GM12878 (cell line): ENCODE measurements at regions not wholly inside any gene's neighbourhood (a gene's known extent, or its start where the extent isn't known, plus 50 kb on each side); places are given as distances from the start of the nearest gene placed in this dataset.

Source experiments
- ATAC-seq: fragments of 200-7000 bp; cut with Tn5 transposase; 3 replicates; pipeline ENCODE4 v1.9.1; 2020; ENCODE audit warnings: mild to moderate bottlenecking, moderate library complexity
- BruUV-seq: library from RNA; stranded (reverse); fragments of 400-500 nt; replicated peaks from 2 replicates; lab custom pipeline; 2021; lab: Mats Ljungman, UMichigan
- CTCF ChIA-PET: fragments of 300-600 bp; sonication (Branson Sonifier 250); formaldehyde crosslinking; extraction: SDS; loops from one replicate; lab custom pipeline; 2021; ENCODE audit warnings: inconsistent platforms; lab: Yijun Ruan, JAX
- POLR2A ChIA-PET: fragments of 350-600 bp; formaldehyde crosslinking; extraction: SDS; loops from one replicate; lab custom pipeline; 2021; ENCODE audit warnings: inconsistent platforms; lab: Charles Lee
- RAD21 ChIA-PET: fragments of 300-600 bp; sonication (Branson Sonifier 250); formaldehyde crosslinking; loops from one replicate; lab custom pipeline; 2023; ENCODE audit warnings: antibody characterized with exemption; ENCODE audit not compliant: unreplicated experiment; lab: Charles Lee
- SMC1A ChIA-PET: fragments of 300-600 bp; sonication (Branson Sonifier 250); formaldehyde crosslinking; loops from one replicate; lab custom pipeline; 2023; ENCODE audit not compliant: unreplicated experiment, uncharacterized antibody; lab: Charles Lee
- DNase-seq: peaks from one replicate; pipeline ENCODE4 v3.0.0-alpha.2; 2011; ENCODE audit warnings: low read depth, low spot score
- FAIRE-seq: peaks from 3 replicates; lab custom pipeline; 2011; peaks lifted over from hg19 to GRCh38; lab: Jason Lieb, UNC
- H2AFZ ChIP-seq: 2 replicates; pipeline ENCODE4 v1.6.0; 2011; ENCODE audit warnings: low read depth, low read length, control low read depth; ENCODE audit not compliant: control insufficient read depth
- H3K27ac ChIP-seq: 2 replicates; pipeline ENCODE4 v1.5.1; 2011; ENCODE audit warnings: control low read depth; ENCODE audit not compliant: control insufficient read depth, insufficient read depth
- H3K27me3 ChIP-seq, 2 experiments: replicated peaks in 1 of 2; 2 replicates each; pipeline versions ENCODE4 v1.6.0 to v1.6.1; 2011; ENCODE audit warnings: low read length in 1 of 2; ENCODE audit not compliant: control insufficient read depth in 2 of 2, insufficient read depth in 2 of 2
- H3K36me3 ChIP-seq, 2 experiments: 2 replicates each; pipeline ENCODE4 v1.5.1; 2011; ENCODE audit warnings: low read length in 1 of 2; ENCODE audit not compliant: control insufficient read depth in 2 of 2, insufficient read depth in 2 of 2
- H3K4me1 ChIP-seq: 2 replicates; pipeline ENCODE4 v1.6.1; 2011; ENCODE audit warnings: mild to moderate bottlenecking, low read length, moderate library complexity, mixed read lengths; ENCODE audit not compliant: control insufficient read depth, insufficient read depth
- H3K4me2 ChIP-seq: 2 replicates; pipeline ENCODE4 v1.6.0; 2011; ENCODE audit warnings: control low read depth; ENCODE audit not compliant: control insufficient read depth, insufficient read depth
- H3K4me3 ChIP-seq: fragments of 200-600 bp; sonication (generic); 2 replicates; pipeline ENCODE4 v1.5.1; 2016
- H3K79me2 ChIP-seq: 2 replicates; pipeline ENCODE4 v1.6.0; 2011; ENCODE audit warnings: low read length; ENCODE audit not compliant: control insufficient read depth, insufficient read depth
- H3K9ac ChIP-seq: 2 replicates; pipeline ENCODE4 v1.8.0; 2011; ENCODE audit warnings: low read length, control low read depth, mixed read lengths; ENCODE audit not compliant: control insufficient read depth, insufficient read depth
- H3K9me3 ChIP-seq: replicated peaks from 3 replicates; pipeline ENCODE4 v1.5.1; 2011; ENCODE audit warnings: mild to moderate bottlenecking, low read length; ENCODE audit not compliant: control insufficient read depth, insufficient read depth
- H4K20me1 ChIP-seq: 2 replicates; pipeline ENCODE4 v1.6.0; 2011; ENCODE audit not compliant: control insufficient read depth, insufficient read depth
- ATF7 ChIP-seq: fragments of 450-650 bp; IDR thresholded peaks from 2 replicates; pipeline ENCODE4 v1.6.1; 2016; ENCODE audit warnings: low read depth, mild to moderate bottlenecking
- BCL3 ChIP-seq: IDR thresholded peaks from 2 replicates; pipeline ENCODE4 v1.6.1; 2011; ENCODE audit warnings: borderline replicate concordance, low read depth, mild to moderate bottlenecking, moderate library complexity, low read length; ENCODE audit not compliant: insufficient read depth, poor library complexity, severe bottlenecking
- E2F4 ChIP-seq: IDR thresholded peaks from 2 replicates; pipeline ENCODE4 v1.6.1; 2012; ENCODE audit warnings: low read depth, low read length, improper control_type of control experiment
- GABPA ChIP-seq: IDR thresholded peaks from 2 replicates; pipeline ENCODE4 v1.6.1; 2014; ENCODE audit warnings: antibody characterized with exemption, low read depth, mild to moderate bottlenecking, inconsistent platforms
- HDAC2 ChIP-seq: fragments of 200-600 bp; sonication (generic); IDR thresholded peaks from 2 replicates; pipeline ENCODE4 v1.6.1; 2017
- HDAC6 ChIP-seq: fragments of 200-600 bp; sonication (generic); IDR thresholded peaks from one replicate; pipeline ENCODE4 v1.8.0; 2017; ENCODE audit warnings: antibody characterized with exemption; ENCODE audit not compliant: unreplicated experiment
- IRF5 ChIP-seq: fragments of 450-650 bp; IDR thresholded peaks from 2 replicates; pipeline ENCODE4 v1.6.1; 2017; ENCODE audit warnings: borderline replicate concordance
- NKRF ChIP-seq: fragments of 450-650 bp; conservative IDR thresholded peaks from 2 replicates; pipeline ENCODE4 v1.6.1; 2017; ENCODE audit warnings: mild to moderate bottlenecking, moderate library complexity
- SMAD1 ChIP-seq: fragments of 450-650 bp; IDR thresholded peaks from 2 replicates; pipeline ENCODE4 v1.6.1; 2018; ENCODE audit warnings: mild to moderate bottlenecking, low read depth; ENCODE audit not compliant: partially characterized antibody
- YBX1 ChIP-seq: fragments of 450-650 bp; IDR thresholded peaks from 2 replicates; pipeline ENCODE4 v1.6.1; 2016; ENCODE audit warnings: antibody characterized with exemption
- ZNF217 ChIP-seq: fragments of 450-650 bp; IDR thresholded peaks from 2 replicates; pipeline ENCODE4 v1.6.1; 2017; ENCODE audit warnings: antibody characterized with exemption, mild to moderate bottlenecking
- ZNF24 ChIP-seq: fragments of 450-650 bp; IDR thresholded peaks from 2 replicates; pipeline ENCODE4 v1.6.1; 2017; ENCODE audit warnings: antibody characterized with exemption, mild to moderate bottlenecking
- ZNF592 ChIP-seq: fragments of 450-650 bp; IDR thresholded peaks from 2 replicates; pipeline ENCODE4 v1.6.1; 2017; ENCODE audit warnings: mild to moderate bottlenecking, moderate library complexity
- WGBS: methylation state at CpG from one replicate; pipeline ENCODE4 v1.1.6; 2016; ENCODE audit warnings: low lambda C conversion rate; ENCODE audit not compliant: insufficient replicate concordance, insufficient coverage; ENCODE audit errors: missing lambda C conversion rate; 5-methylcytosine and 5-hydroxymethylcytosine counted together
- in situ Hi-C: fragments of 300-500 bp; cut with MboI; formaldehyde crosslinking; loops from 9 replicates; pipeline ENCODE4 v1.14.3; 2018; ENCODE audit warnings: mixed read lengths
- intact Hi-C: fragments of 100-400 bp; cut with micrococcal nuclease; formaldehyde crosslinking; loops from one replicate; pipeline ENCODE4 v1.14.2; 2022; ENCODE audit not compliant: unreplicated experiment

GRCh38 chr11:70834984-70835560 lies 417.3 kb downstream of the SHANK2 start (continued):
- no peak for TF ChIP-seq IRF5
- TF ChIP-seq YBX1: no peak
- no peak for TF ChIP-seq GABPA

GRCh38 chr11:70836071-70836470 lies 416.3 kb downstream of the SHANK2 start:
- Histone ChIP-seq H3K27me3 (no peaks in the 10 kb centered on the region; a peak in 1 of 4 replicates), H3K9ac (no peak overlapping the region), H3K4me1 (no peaks in the 10 kb centered on the region), H3K4me3 (no peak overlapping the region), H3K27ac (no peak overlapping the region), H4K20me1 (no peaks in the 10 kb centered on the region), H3K79me2 (no peaks in the 10 kb centered on the region), H3K36me3 (no peaks in the 10 kb centered on the region), H3K4me2 (no peak overlapping the region), H2AFZ (no peak overlapping the region), H3K9me3 (no peaks in the 10 kb centered on the region; the same call in 2 of the 3 replicates)
- ATAC-seq: no peak
- DNase-seq: no peak
- POLR2A ChIA-PET: no interaction called here
- BruUV-seq: no TSS peak
- in situ Hi-C loops: no loop called here
- CTCF ChIA-PET: no interaction called here
- SMC1A ChIA-PET: no interaction called here
- intact Hi-C loops: no loop called here
- RAD21 ChIA-PET: no interaction called here
- no peak for FAIRE-seq
- whole genome bisulfite sequencing: 3% methylated on average over 10 of the region's 10 CpGs
- TF ChIP-seq ZNF592: no peak
- no peak for TF ChIP-seq HDAC2
- no peak for TF ChIP-seq YBX1
- TF ChIP-seq ZNF24: no peak
- no peak for TF ChIP-seq E2F4
- TF ChIP-seq ZNF217: no peak
- TF ChIP-seq ATF7: no peak
- no peak for TF ChIP-seq SMAD1
- TF ChIP-seq HDAC6: no peak
- TF ChIP-seq BCL3: no peak
- no peak for TF ChIP-seq NKRF
